Endothelial cell (in vitro differentiated cells): ENCODE measurements at regions not wholly inside any gene's neighbourhood (a gene's known extent, or its start where the extent isn't known, plus 50 kb on each side); places are given as distances from the start of the nearest gene placed in this dataset.
A peak's percentile ranks its signal among the peaks of the same experiment; 100 is the strongest.

ENCODE experiments used
- DNase-seq: peaks from one replicate; pipeline ENCODE4 v3.0.0; 2021; ENCODE audit warnings: low spot score
- H3K27ac Mint-ChIP-seq: one replicate; pipeline ENCODE4 v1.8.0; 2021; ENCODE audit warnings: mixed read lengths, inconsistent platforms; ENCODE audit not compliant: unreplicated experiment
- H3K27me3 Mint-ChIP-seq: one replicate; pipeline ENCODE4 v1.8.0; 2021; ENCODE audit warnings: mild to moderate bottlenecking, moderate library complexity, mixed read lengths, inconsistent platforms; ENCODE audit not compliant: unreplicated experiment
- H3K36me3 Mint-ChIP-seq: one replicate; pipeline ENCODE4 v1.8.0; 2021; ENCODE audit warnings: mild to moderate bottlenecking, low read depth, mixed read lengths, inconsistent platforms; ENCODE audit not compliant: unreplicated experiment
- H3K4me1 Mint-ChIP-seq: one replicate; pipeline ENCODE4 v1.8.0; 2021; ENCODE audit warnings: mild to moderate bottlenecking, mixed read lengths, inconsistent platforms; ENCODE audit not compliant: unreplicated experiment
- H3K4me3 Mint-ChIP-seq: one replicate; pipeline ENCODE4 v1.8.0; 2021; ENCODE audit warnings: mild to moderate bottlenecking, mixed read lengths, inconsistent platforms; ENCODE audit not compliant: unreplicated experiment
- H3K9me3 Mint-ChIP-seq: one replicate; pipeline ENCODE4 v1.8.0; 2021; ENCODE audit warnings: mixed read lengths, inconsistent platforms; ENCODE audit not compliant: unreplicated experiment
- TF ChIP-seq, protein P1 (sequence below): fragments of 200-600 bp; sonication (generic); IDR thresholded peaks from one replicate; pipeline ENCODE4 v1.5.0; 2021; ENCODE audit warnings: antibody characterized with exemption; ENCODE audit not compliant: unreplicated experiment

GRCh38 chr5:115072266-115073064, 97.2 kb downstream of the TRIM36 start:
- no peaks in the 10 kb centered on the region for H3K36me3 Mint-ChIP-seq
- no peaks in the 10 kb centered on the region for H3K9me3 Mint-ChIP-seq
- DNase-seq, result no peak
- H3K27me3 Mint-ChIP-seq, result peaks cover 6% of the 10 kb centered on the region
- TF ChIP-seq, protein P1, sequence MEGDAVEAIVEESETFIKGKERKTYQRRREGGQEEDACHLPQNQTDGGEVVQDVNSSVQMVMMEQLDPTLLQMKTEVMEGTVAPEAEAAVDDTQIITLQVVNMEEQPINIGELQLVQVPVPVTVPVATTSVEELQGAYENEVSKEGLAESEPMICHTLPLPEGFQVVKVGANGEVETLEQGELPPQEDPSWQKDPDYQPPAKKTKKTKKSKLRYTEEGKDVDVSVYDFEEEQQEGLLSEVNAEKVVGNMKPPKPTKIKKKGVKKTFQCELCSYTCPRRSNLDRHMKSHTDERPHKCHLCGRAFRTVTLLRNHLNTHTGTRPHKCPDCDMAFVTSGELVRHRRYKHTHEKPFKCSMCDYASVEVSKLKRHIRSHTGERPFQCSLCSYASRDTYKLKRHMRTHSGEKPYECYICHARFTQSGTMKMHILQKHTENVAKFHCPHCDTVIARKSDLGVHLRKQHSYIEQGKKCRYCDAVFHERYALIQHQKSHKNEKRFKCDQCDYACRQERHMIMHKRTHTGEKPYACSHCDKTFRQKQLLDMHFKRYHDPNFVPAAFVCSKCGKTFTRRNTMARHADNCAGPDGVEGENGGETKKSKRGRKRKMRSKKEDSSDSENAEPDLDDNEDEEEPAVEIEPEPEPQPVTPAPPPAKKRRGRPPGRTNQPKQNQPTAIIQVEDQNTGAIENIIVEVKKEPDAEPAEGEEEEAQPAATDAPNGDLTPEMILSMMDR, result no peak
- H3K4me3 Mint-ChIP-seq, result no peak overlapping the region
- H3K4me1 Mint-ChIP-seq, result no peaks in the 10 kb centered on the region
- no peak overlapping the region for H3K27ac Mint-ChIP-seq

- TF ChIP-seq, protein P1, result no peak
- no peaks in the 10 kb centered on the region for H3K9me3 Mint-ChIP-seq
- no peak overlapping the region for H3K27ac Mint-ChIP-seq
- H3K4me3 Mint-ChIP-seq, result no peak overlapping the region
- H3K36me3 Mint-ChIP-seq, result no peaks in the 10 kb centered on the region
- DNase-seq, result no peak
- peaks cover 3% of the 10 kb centered on the region for H3K27me3 Mint-ChIP-seq
- H3K4me1 Mint-ChIP-seq, result no peaks in the 10 kb centered on the region
These were observed 99.0 kb downstream of the TRIM36 start for GRCh38 chr5:115070737-115071136.

DNA sequence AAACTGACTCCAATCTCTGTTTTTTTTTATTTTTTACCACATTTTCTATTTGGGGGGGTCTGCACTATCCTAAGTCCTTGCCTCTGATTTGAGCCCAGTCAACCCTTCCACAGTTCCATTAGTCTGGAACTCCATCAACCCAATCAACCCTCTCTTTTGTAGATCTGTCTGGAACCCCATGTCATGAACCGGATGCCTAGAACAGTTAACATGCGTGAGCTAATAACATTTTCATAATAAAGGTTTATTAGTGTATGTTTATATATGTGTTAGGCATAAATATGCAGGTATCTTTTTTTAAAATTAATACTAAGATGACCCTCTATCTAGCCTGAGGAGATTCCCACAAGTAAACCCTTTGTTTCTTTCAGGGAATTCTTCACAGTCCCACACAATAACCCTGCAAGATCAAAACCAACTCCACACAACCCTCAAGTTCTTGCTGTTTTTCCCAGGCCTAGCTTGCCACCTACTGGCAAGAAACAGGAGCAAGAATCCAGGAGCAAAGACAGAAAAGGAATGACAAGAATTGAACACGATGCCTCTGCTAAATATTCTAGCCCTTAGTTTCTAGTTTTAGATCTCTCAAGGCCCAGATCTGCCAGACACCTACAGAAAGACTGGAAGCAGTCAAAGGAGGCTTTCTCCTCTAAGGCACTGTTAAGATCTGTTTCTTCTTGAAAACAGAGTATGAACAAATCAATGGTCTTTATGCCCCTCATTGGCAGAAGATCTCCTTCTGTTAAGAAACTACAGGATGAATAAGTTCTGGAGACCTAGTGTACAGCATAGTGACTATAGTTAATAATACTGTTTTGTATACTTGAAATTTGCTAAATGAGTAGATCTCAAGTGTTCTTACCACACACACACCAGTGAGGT, 100.4 kb downstream of the TRIM36 start:
- Mint-ChIP-seq H3K9me3 (no peaks in the 10 kb centered on the region), H3K4me3 (no peak overlapping the region), H3K27ac (no peak overlapping the region), H3K36me3 (no peaks in the 10 kb centered on the region), H3K27me3 (peaks cover 3% of the 10 kb centered on the region), H3K4me1 (no peaks in the 10 kb centered on the region)
- DNase-seq, result peak; percentile 54
- TF ChIP-seq, protein P1, result peak; percentile 66

- Mint-ChIP-seq H3K9me3 (no peaks in the 10 kb centered on the region), H3K27ac (no peak overlapping the region), H3K4me3 (no peak overlapping the region), H3K4me1 (no peaks in the 10 kb centered on the region), H3K27me3 (peaks cover 3% of the 10 kb centered on the region), H3K36me3 (no peaks in the 10 kb centered on the region)
- TF ChIP-seq, protein P1, result no peak
- no peak for DNase-seq
These were observed 101.2 kb downstream of the TRIM36 start for GRCh38 chr5:115068239-115069086.
